LNCAP (cell line): ENCODE measurements at regions not wholly inside any gene's neighbourhood (a gene's known extent, or its start where the extent isn't known, plus 50 kb on each side); places are given as distances from the start of the nearest gene placed in this dataset.

Experiments used
- CTCF ChIP-seq: fragments of 450-650 bp; IDR thresholded peaks from 2 replicates; pipeline ENCODE4 v1.5.1; 2017; ENCODE audit warnings: mild to moderate bottlenecking

- peak; percentile 86 for TF ChIP-seq CTCF
Measured at GRCh38 chr11:69915501-69916250, 96.5 kb upstream of the FGF3 start.

GRCh38 chr11:69916806-69917387 lies 97.7 kb upstream of the FGF3 start:
- TF ChIP-seq CTCF = no peak

- no peak for TF ChIP-seq CTCF
Measured at GRCh38 chr11:69917529-69917928, 98.3 kb upstream of the FGF3 start.

DNA sequence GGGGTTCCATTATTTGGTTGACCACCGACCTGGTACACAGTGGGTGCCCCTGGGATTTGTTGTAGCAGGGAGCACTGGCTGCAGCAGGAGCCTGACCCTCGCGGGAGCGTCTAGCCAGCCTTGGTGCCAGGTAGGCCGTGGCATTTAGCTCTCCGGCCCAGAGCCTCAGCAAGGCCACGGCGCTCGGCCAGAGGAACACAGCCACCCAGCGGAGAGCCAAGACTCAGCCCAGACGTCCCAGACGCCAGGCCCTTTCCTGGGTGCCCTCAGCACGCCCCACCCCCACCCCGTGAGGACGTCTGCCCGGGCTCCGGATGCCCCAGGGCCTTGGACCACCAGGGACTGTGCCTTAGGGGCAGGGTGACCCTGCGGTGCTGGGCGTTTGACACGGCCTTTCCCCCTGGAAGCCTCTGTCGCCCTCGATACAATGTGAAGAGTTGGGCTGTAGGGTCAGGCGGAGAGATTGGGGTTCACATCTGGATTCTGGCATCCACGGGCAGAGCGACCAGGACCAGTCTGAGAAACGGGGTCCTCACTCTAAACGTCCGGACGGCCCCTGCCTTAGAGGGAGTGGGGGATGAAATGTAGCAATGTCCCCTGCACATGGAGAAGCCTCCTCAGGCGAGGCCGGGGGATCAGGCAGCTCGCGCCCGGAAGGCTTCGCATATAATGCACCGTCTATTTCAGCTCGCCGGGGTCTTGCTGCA lies 99.2 kb upstream of the FGF3 start:
- no peak for TF ChIP-seq CTCF

GRCh38 chr11:69918938-69919650 lies 99.9 kb upstream of the FGF3 start:
- TF ChIP-seq CTCF = peak; percentile 90

DNA sequence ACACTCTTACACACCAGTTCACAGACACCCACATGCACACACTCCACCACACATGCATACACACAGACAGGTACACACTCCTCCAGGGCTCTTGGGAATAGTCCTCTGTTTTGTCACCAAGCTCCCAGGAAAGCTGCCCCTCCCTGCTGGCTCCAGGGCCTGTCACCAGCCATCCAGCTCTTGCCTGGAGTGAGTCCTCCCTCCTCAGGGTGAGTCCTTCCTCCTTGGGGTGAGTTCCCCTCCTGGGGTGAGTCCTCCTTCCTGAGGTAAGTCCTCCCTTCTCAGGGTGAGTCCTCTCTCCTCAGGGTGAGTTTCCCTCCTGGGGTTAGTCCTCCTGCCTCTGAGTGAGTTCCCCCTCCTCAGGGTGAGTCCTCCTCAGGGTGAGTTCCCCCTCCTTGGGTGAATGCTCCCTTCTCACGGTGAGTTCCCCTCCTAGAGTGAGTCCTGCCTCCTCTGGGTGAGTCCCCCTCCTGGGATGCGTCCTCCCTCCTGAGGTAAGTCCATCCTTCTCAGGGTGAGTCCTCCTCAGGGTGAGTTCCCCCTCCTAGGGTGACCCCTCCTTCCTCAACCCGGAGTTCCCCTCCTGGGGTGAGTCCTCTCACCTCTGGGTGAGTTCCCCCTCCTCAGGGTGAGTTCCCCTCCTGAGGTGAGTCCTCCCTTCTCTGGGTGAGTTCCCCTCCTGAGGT lies 100.6 kb upstream of the FGF3 start:
- no peak for TF ChIP-seq CTCF
